Osteoblast (primary cell): ENCODE measurements at regions not wholly inside any gene's neighbourhood (a gene's known extent, or its start where the extent isn't known, plus 50 kb on each side); places are given as distances from the start of the nearest gene placed in this dataset.

Experiments
- DNase-seq: peaks from one replicate; pipeline ENCODE4 v3.0.0; 2011; ENCODE audit warnings: low spot score, mixed read lengths; ENCODE audit not compliant: insufficient read length; ENCODE audit errors: missing footprints
- H2AFZ ChIP-seq: 2 replicates; pipeline ENCODE4 v1.6.0; 2011; ENCODE audit warnings: mild to moderate bottlenecking, low read length
- H3K27ac ChIP-seq: 2 replicates; pipeline ENCODE4 v1.5.1; 2011; ENCODE audit warnings: mild to moderate bottlenecking, low read depth, low read length, moderate library complexity
- H3K27me3 ChIP-seq: 2 replicates; pipeline ENCODE4 v1.6.0; 2012; ENCODE audit warnings: mild to moderate bottlenecking, control low read depth, inconsistent platforms, low read length, moderate library complexity; ENCODE audit not compliant: insufficient read depth
- H3K36me3 ChIP-seq: 2 replicates; pipeline ENCODE4 v1.5.1; 2011; ENCODE audit warnings: mild to moderate bottlenecking, low read length, control low read depth, moderate library complexity; ENCODE audit not compliant: insufficient read depth
- H3K4me1 ChIP-seq: 2 replicates; pipeline ENCODE4 v1.5.1; 2011; ENCODE audit warnings: mild to moderate bottlenecking, low read length, control low read depth, moderate library complexity; ENCODE audit not compliant: insufficient read depth
- H3K4me2 ChIP-seq: 2 replicates; pipeline ENCODE4 v1.6.0; 2011; ENCODE audit warnings: mild to moderate bottlenecking, low read length; ENCODE audit not compliant: insufficient read depth
- H3K4me3 ChIP-seq: fragments of 200-600 bp; sonication (generic); 3 replicates; pipeline ENCODE4 v1.5.1; 2012; ENCODE audit warnings: mild to moderate bottlenecking, low read length, inconsistent platforms; ENCODE audit not compliant: insufficient read depth
- H3K79me2 ChIP-seq: 2 replicates; pipeline ENCODE4 v1.6.0; 2012; ENCODE audit warnings: mild to moderate bottlenecking, low read length, control low read depth, inconsistent platforms; ENCODE audit not compliant: insufficient read depth
- H3K9me3 ChIP-seq: 2 replicates; pipeline ENCODE4 v1.5.1; 2011; ENCODE audit warnings: low read depth, low read length, control low read depth
- H4K20me1 ChIP-seq: 2 replicates; pipeline ENCODE4 v1.6.0; 2012; ENCODE audit warnings: mild to moderate bottlenecking, low read length, control low read depth; ENCODE audit not compliant: insufficient read depth
- CTCF ChIP-seq: IDR thresholded peaks from 2 replicates; pipeline ENCODE4 v1.5.1; 2011; ENCODE audit warnings: mild to moderate bottlenecking, low read depth, low read length, moderate library complexity; ENCODE audit errors: extremely low read depth

DNA sequence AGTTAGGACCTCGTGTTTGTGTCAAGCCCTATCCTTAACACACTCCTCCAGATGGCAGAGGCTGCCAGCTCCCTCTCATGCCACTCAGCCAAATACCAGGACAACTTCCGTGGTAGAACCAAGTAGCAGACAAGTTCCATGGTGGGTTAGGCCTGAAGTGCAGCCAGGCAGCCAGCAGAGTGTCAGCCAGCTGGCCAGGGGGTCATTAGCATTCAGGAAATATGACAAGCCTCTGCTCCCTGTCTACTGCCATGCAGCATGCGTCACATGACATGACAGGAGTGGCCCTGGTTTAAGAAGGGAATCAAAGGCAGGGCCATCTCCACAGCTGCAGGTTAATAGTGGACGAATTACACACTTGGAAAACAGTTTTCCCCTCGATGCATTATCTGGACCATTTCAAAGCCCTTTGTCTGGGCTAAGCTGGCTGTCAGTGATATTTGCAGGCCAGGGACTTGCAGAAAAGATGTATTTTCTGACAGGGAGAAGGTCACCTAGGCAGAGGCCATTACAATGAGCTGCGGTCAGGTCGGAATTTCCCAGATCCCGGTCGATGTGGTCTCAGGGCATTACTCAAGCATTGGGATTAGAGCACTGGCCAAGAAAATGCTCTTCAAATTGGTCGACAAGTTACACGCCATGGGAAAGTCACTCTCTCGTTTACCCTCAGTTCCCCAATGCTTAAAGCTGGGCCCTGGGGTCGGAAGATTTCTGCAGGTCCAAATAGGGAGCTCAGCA, 461.7 kb upstream of the CADM1 start:
- DNase-seq: no peak
- no peaks in the 10 kb centered on the region for H3K9me3 ChIP-seq
- no peak overlapping the region for H3K4me2 ChIP-seq
- no peak overlapping the region for H2AFZ ChIP-seq
- TF ChIP-seq CTCF: no peak
- H3K27ac ChIP-seq: no peak overlapping the region
- no peaks in the 10 kb centered on the region for H3K4me1 ChIP-seq
- no peak overlapping the region for H3K4me3 ChIP-seq
- H3K27me3 ChIP-seq: no peaks in the 10 kb centered on the region
- no peaks in the 10 kb centered on the region for H3K36me3 ChIP-seq
- no peaks in the 10 kb centered on the region for H3K79me2 ChIP-seq
- no peaks in the 10 kb centered on the region for H4K20me1 ChIP-seq

DNA sequence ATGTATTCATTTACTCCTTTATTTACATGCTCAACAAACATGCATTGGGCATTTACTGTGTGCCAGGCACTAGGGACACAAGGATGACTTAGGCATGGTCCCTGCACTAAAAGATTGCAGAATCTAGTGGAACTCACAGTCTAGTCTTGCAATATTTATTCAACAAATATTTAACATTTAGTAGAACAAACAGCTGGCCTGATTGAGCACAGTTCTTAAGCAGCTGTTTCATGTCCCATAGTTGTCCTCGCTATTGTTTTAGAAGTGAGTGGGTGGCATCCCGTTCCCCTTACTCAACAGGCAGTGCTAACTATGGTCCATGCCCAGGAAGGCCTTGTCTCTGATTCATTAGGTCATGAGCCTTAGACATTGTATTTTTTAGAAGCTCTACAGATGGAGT, 459.9 kb upstream of the CADM1 start:
- no peak overlapping the region for H3K4me2 ChIP-seq
- H3K9me3 ChIP-seq: no peaks in the 10 kb centered on the region
- DNase-seq: no peak
- no peaks in the 10 kb centered on the region for H3K79me2 ChIP-seq
- H4K20me1 ChIP-seq: no peaks in the 10 kb centered on the region
- no peak overlapping the region for H2AFZ ChIP-seq
- no peaks in the 10 kb centered on the region for H3K4me1 ChIP-seq
- H3K36me3 ChIP-seq: no peaks in the 10 kb centered on the region
- H3K27me3 ChIP-seq: no peaks in the 10 kb centered on the region
- TF ChIP-seq CTCF: no peak
- H3K27ac ChIP-seq: no peak overlapping the region
- H3K4me3 ChIP-seq: no peak overlapping the region

DNA sequence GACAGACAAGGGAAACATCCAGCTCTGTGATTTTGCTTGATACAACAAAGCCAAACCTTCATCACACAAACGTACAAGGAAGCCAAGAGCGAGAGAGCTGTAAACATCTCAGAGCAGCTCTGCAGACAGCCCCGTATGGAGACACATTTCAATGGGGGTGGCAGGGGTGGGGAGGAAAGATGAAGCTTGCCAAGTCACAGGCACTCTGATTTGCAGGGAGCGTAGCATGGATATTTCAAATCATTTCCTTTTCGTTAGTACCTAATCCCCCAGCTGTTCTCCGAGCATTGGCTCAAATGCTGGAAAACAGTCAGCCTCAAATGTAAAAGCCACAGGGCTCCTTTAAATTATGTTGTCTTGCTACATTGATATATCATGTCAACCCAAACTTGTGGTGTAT, 458.9 kb upstream of the CADM1 start:
- Histone ChIP-seq H3K27ac (no peak overlapping the region), H2AFZ (no peak overlapping the region), H3K9me3 (no peaks in the 10 kb centered on the region), H4K20me1 (no peaks in the 10 kb centered on the region), H3K36me3 (no peaks in the 10 kb centered on the region), H3K4me3 (no peak overlapping the region), H3K4me1 (no peaks in the 10 kb centered on the region), H3K27me3 (no peaks in the 10 kb centered on the region), H3K79me2 (no peaks in the 10 kb centered on the region), H3K4me2 (no peak overlapping the region)
- DNase-seq: no peak
- TF ChIP-seq CTCF: no peak

DNA sequence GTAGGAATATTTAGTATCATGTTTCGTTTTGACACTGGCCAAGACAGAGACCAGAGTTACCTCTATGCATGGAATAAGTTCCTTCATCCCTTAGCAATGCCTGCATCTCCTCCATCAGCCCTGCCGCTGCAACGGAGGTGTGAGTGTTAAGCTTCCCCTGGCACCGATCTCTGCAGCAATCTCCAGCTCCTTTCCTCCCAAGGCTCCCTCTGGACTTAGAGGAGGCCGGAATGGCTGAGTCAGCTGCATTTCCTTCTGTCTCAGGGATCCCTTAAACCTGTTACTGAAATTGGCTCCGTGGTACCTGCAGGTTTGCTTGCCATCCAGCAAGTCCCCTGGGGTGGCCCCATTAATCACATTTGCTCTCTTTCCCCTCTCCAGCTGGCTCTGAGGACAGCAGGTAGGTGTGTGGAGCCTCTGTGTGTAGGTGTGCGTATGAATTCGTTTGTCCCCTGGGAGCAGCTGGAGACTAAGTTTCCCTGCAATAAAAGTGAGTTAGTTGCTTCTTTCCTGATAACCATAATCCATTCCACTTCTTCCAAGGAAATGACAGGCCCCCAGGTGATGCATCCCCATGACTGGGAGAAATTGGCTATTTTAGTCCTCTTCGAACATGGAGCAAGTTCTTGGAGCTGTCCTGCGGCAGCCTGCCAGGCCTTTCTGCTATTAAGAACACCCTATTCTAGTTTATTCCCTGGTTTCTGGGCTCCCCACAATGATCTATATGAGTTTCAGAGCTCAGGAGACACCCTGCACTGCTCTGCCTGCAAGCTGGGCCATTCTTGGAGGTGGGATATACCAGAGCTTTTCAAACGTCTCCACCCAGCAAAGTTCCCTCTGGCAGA, 457.2 kb upstream of the CADM1 start:
- no peak overlapping the region for H2AFZ ChIP-seq
- DNase-seq: no peak

More for the DNA sequence above, 457.2 kb upstream of the CADM1 start:
- Histone ChIP-seq H3K36me3 (no peaks in the 10 kb centered on the region), H3K79me2 (no peaks in the 10 kb centered on the region), H3K4me3 (no peak overlapping the region), H3K9me3 (no peaks in the 10 kb centered on the region), H3K4me1 (no peaks in the 10 kb centered on the region), H3K27me3 (no peaks in the 10 kb centered on the region), H3K4me2 (no peak overlapping the region), H4K20me1 (no peaks in the 10 kb centered on the region), H3K27ac (no peak overlapping the region)
- TF ChIP-seq CTCF: no peak
